ENCODE measurements at regions not wholly inside any gene's neighbourhood (a gene's known extent, or its start where the extent isn't known, plus 50 kb on each side); places are given as distances from the start of the nearest gene placed in this dataset.

DNA sequence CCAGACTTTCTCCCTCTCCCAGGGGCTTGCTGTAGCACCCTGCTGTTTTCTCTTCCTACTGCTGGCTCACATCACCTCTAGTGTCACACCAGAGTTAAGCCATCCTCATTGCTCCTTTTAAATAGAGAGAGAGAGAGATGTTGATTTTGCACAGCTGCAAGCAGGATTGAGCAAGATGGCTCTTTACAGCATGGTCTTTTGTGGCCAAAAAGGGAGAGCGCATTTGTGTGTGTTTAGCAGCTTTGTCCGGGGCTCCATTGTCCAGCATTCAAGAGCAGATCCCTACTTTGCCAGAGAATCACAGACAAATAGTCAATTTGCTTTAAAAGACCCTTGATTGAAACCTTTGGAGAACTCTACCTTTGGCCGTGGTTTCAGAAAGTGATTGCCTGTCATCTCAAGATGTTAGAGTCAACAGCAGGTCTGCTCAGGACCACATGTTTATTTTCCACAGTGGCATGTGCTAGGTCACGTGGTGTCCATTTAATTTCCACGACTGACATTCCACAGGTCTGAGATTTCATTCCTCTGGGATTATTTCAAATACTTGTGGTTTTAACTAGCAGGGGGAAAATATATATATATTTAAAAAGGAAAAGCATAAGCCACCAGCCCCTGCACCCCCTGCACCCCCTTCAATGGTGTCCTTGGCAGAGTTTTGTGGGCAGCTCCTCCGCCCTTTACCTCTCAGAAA lies 359.9 kb upstream of the SLC14A2 start:
- intact Hi-C loops (cut with DNase I) = no loop called here
- Histone ChIP-seq H3K4me1 (no peaks in the 10 kb centered on the region), H3K36me3 (no peaks in the 10 kb centered on the region), H3K27me3 (no peaks in the 10 kb centered on the region), H3K27ac (no peak overlapping the region), H3K9me3 (no peaks in the 10 kb centered on the region), H3K4me3 (no peak overlapping the region)
- peak; percentile 24 to 86 (median 66) for ATAC-seq
- TF ChIP-seq, protein P1, sequence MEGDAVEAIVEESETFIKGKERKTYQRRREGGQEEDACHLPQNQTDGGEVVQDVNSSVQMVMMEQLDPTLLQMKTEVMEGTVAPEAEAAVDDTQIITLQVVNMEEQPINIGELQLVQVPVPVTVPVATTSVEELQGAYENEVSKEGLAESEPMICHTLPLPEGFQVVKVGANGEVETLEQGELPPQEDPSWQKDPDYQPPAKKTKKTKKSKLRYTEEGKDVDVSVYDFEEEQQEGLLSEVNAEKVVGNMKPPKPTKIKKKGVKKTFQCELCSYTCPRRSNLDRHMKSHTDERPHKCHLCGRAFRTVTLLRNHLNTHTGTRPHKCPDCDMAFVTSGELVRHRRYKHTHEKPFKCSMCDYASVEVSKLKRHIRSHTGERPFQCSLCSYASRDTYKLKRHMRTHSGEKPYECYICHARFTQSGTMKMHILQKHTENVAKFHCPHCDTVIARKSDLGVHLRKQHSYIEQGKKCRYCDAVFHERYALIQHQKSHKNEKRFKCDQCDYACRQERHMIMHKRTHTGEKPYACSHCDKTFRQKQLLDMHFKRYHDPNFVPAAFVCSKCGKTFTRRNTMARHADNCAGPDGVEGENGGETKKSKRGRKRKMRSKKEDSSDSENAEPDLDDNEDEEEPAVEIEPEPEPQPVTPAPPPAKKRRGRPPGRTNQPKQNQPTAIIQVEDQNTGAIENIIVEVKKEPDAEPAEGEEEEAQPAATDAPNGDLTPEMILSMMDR (IDR thresholded peaks at IDR 0.05) = no peak
- no peak for TF ChIP-seq POLR2A (IDR thresholded peaks at IDR 0.05)
- WGBS (ENCODE audit: insufficient coverage, low coverage, low lambda C conversion rate, missing lambda C conversion rate) = 57% methylated on average over 6 of the region's 6 CpGs
- DNase-seq = no peak

- DNase-seq (no peak), ATAC-seq (no peak)
- Histone ChIP-seq H3K4me3 (no peak overlapping the region), H3K27me3 (no peaks in the 10 kb centered on the region), H3K4me1 (no peaks in the 10 kb centered on the region), H3K9me3 (no peaks in the 10 kb centered on the region), H3K36me3 (no peaks in the 10 kb centered on the region), H3K27ac (no peak overlapping the region)
- intact Hi-C loops (cut with DNase I) = no loop called here
- WGBS (ENCODE audit: insufficient coverage, low coverage, low lambda C conversion rate, missing lambda C conversion rate) = 70% methylated on average over 1 of the region's 1 CpG
- no peak for TF ChIP-seq POLR2A (IDR thresholded peaks at IDR 0.05)
- TF ChIP-seq, protein P1 (IDR thresholded peaks at IDR 0.05) = no peak
These were observed 355.2 kb upstream of the SLC14A2 start for GRCh38 chr18:45260125-45260524.

DNA sequence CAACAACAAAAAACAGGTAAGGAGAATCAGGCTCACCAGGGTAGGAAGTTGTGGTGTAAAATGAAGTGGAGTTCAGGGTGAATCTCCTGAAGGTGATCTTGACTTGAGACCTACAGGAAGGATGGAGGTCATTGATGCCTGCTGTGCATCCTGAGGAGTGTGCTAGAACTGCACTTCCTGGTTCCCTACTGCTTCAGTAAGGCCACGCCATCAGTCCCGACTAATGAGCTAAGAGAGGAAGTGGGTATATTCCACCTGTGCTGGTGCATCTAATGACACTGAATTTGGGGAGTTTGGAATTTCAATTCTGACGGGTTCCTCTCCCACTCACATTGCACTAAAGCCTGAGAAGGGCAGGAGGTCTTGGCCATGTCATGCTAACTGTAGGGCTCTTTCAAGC lies 349.3 kb upstream of the SLC14A2 start:
- no peaks in the 10 kb centered on the region for H3K4me1 ChIP-seq
- WGBS (ENCODE audit: insufficient coverage, low coverage, low lambda C conversion rate, missing lambda C conversion rate) = 49% methylated on average over 2 of the region's 3 CpGs
- TF ChIP-seq POLR2A (IDR thresholded peaks at IDR 0.05) = no peak
- TF ChIP-seq, protein P1 (IDR thresholded peaks at IDR 0.05) = no peak
- H3K9me3 ChIP-seq = no peaks in the 10 kb centered on the region
- intact Hi-C loops (cut with DNase I) = no loop called here
- no peaks in the 10 kb centered on the region for H3K36me3 ChIP-seq
- no peak overlapping the region for H3K4me3 ChIP-seq
- no peaks in the 10 kb centered on the region for H3K27me3 ChIP-seq
- ATAC-seq (no peak), DNase-seq (no peak)
- no peak overlapping the region for H3K27ac ChIP-seq

DNA sequence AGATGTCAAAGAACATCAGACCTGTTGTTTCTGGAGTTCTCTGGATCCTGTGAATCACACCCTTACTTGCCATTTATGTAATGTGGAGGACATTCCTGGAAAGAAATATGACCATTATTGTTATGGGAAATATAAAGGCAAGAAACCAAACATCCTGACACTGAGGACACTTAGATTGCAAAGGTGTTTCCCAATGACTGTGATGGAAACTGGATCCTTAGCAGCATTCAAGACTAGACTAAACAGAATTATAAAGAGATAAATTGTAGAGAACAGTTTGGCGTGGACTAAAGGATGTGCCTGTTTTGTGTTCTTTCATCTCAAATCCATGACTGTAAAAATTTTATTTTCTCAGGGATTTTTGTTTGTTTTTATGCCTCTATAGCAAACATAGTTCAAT lies 347.7 kb upstream of the SLC14A2 start:
- Histone ChIP-seq H3K4me3 (no peak overlapping the region), H3K27me3 (no peaks in the 10 kb centered on the region), H3K27ac (no peak overlapping the region), H3K36me3 (no peaks in the 10 kb centered on the region), H3K9me3 (no peaks in the 10 kb centered on the region), H3K4me1 (no peaks in the 10 kb centered on the region)
- intact Hi-C loops (cut with DNase I) = no loop called here
- ATAC-seq (no peak), DNase-seq (no peak)
- 79% methylated on average over 1 of the region's 1 CpG for WGBS (ENCODE audit: insufficient coverage, low coverage, low lambda C conversion rate, missing lambda C conversion rate)
- TF ChIP-seq, protein P1 (IDR thresholded peaks at IDR 0.05) = no peak
- TF ChIP-seq POLR2A (IDR thresholded peaks at IDR 0.05) = no peak

Measured in right lobe of liver (tissue), 6 donors.